ENCODE measurements at regions not wholly inside any gene's neighbourhood (a gene's known extent, or its start where the extent isn't known, plus 50 kb on each side); places are given as distances from the start of the nearest gene placed in this dataset.

- TF ChIP-seq KLF13 (tag; IDR thresholded peaks at IDR 0.05; ENCODE audit: borderline replicate concordance, low read depth) (no peak), IRF1 (CRISPR knock-in tag; IDR thresholded peaks at IDR 0.05; ENCODE audit: borderline replicate concordance) (no peak), FUS (optimal IDR thresholded peaks at IDR 0.05; ENCODE audit: low read depth, low read length) (no peak), CTCF (IDR thresholded peaks at IDR 0.05 in 2 of 3, conservative IDR thresholded peaks at IDR 0.05 in 1 of 3; ENCODE audit: insufficient read depth in 2 of 3, low read depth in 1 of 3, low read length in 3 of 3) (no peak), AFF4 (CRISPR knock-in tag; IDR thresholded peaks at IDR 0.05) (no peak), SNRNP70 (optimal IDR thresholded peaks at IDR 0.05; ENCODE audit: low read depth, low read length) (no peak), PURB (CRISPR knock-in tag; IDR thresholded peaks at IDR 0.05; ENCODE audit: low read depth) (no peak), PHB (CRISPR knock-in tag; IDR thresholded peaks at IDR 0.05) (no peak), JUN (IDR thresholded peaks at IDR 0.05; ENCODE audit: borderline replicate concordance, low read depth, low read length) (no peak), JUN (CRISPR knock-in tag; IDR thresholded peaks at IDR 0.05; ENCODE audit: borderline replicate concordance) (no peak), CSDE1 (IDR thresholded peaks at IDR 0.05) (no peak)
- TF ChIP-seq, protein P1, sequence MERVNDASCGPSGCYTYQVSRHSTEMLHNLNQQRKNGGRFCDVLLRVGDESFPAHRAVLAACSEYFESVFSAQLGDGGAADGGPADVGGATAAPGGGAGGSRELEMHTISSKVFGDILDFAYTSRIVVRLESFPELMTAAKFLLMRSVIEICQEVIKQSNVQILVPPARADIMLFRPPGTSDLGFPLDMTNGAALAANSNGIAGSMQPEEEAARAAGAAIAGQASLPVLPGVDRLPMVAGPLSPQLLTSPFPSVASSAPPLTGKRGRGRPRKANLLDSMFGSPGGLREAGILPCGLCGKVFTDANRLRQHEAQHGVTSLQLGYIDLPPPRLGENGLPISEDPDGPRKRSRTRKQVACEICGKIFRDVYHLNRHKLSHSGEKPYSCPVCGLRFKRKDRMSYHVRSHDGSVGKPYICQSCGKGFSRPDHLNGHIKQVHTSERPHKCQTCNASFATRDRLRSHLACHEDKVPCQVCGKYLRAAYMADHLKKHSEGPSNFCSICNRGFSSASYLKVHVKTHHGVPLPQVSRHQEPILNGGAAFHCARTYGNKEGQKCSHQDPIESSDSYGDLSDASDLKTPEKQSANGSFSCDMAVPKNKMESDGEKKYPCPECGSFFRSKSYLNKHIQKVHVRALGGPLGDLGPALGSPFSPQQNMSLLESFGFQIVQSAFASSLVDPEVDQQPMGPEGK (CRISPR knock-in tag; IDR thresholded peaks at IDR 0.05; ENCODE audit: borderline replicate concordance), result no peak
- TF ChIP-seq, protein P2, sequence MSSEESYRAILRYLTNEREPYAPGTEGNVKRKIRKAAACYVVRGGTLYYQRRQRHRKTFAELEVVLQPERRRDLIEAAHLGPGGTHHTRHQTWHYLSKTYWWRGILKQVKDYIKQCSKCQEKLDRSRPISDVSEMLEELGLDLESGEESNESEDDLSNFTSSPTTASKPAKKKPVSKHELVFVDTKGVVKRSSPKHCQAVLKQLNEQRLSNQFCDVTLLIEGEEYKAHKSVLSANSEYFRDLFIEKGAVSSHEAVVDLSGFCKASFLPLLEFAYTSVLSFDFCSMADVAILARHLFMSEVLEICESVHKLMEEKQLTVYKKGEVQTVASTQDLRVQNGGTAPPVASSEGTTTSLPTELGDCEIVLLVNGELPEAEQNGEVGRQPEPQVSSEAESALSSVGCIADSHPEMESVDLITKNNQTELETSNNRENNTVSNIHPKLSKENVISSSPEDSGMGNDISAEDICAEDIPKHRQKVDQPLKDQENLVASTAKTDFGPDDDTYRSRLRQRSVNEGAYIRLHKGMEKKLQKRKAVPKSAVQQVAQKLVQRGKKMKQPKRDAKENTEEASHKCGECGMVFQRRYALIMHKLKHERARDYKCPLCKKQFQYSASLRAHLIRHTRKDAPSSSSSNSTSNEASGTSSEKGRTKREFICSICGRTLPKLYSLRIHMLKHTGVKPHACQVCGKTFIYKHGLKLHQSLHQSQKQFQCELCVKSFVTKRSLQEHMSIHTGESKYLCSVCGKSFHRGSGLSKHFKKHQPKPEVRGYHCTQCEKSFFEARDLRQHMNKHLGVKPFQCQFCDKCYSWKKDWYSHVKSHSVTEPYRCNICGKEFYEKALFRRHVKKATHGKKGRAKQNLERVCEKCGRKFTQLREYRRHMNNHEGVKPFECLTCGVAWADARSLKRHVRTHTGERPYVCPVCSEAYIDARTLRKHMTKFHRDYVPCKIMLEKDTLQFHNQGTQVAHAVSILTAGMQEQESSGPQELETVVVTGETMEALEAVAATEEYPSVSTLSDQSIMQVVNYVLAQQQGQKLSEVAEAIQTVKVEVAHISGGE (CRISPR knock-in tag; IDR thresholded peaks at IDR 0.05), result no peak
Observed at GRCh38 chrX:39816871-39817731, 280.7 kb downstream of the BCOR start.
